SU-DHL-6 (cell line): ENCODE measurements at regions not wholly inside any gene's neighbourhood (a gene's known extent, or its start where the extent isn't known, plus 50 kb on each side); places are given as distances from the start of the nearest gene placed in this dataset.

ENCODE experiments used
- EZH2phosphoT487 ChIP-seq: fragments of 200-600 bp; sonication (generic), shearing (Covaris generic); conservative IDR thresholded peaks from 2 replicates; pipeline ENCODE4 v1.6.1; 2018; ENCODE audit warnings: mild to moderate bottlenecking, antibody characterized with exemption, low read length, moderate library complexity, mixed read lengths
- TF ChIP-seq, protein P1 (sequence below): fragments of 200-600 bp; sonication (generic); IDR thresholded peaks from one replicate; pipeline ENCODE4 v1.5.1; 2017; ENCODE audit warnings: antibody characterized with exemption, mild to moderate bottlenecking, low read length, moderate library complexity; ENCODE audit not compliant: insufficient read depth, poor library complexity, severe bottlenecking

DNA sequence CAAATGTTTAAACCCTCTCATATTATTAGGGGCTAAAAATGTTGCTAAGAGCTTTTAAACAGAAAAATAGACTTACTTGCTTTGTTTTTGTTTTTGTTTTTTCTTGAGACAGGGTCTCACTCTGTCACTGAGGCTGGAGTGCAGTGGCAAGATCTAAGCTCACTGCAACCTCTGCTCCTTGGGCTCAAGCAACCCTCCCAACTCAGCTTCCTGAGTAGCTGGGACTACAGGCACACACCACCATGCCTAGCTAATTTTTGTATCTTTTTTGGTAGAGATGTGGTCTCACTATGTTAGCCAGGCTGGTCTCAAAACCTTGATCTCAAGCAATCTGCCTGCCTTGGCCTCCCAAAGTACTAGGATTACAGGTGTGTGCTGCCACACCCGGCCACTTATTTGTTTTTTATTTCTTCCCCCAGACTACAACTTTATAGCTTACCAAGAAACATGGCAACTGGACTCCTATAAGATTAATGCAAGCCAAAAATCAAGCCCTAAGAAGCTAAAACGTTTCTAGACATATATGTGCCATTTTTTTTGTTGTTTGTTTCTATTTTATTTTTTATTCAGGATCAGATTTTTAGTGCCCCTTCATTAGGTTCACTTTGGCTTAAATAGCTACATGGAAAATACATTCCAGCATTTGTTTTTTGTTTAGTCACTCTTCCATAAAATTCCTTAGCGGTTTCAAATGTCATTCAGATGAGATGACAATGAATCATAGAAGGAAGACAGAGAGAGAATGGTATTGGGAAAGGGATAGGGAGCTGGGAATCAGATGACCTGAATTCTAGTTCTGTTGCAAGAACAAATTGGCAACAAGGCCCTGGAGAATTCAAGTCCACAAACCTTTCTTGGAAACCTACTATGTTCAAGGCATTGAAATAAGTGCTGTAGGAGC, 163.4 kb upstream of the MKLN1 start:
- TF ChIP-seq, protein P1, sequence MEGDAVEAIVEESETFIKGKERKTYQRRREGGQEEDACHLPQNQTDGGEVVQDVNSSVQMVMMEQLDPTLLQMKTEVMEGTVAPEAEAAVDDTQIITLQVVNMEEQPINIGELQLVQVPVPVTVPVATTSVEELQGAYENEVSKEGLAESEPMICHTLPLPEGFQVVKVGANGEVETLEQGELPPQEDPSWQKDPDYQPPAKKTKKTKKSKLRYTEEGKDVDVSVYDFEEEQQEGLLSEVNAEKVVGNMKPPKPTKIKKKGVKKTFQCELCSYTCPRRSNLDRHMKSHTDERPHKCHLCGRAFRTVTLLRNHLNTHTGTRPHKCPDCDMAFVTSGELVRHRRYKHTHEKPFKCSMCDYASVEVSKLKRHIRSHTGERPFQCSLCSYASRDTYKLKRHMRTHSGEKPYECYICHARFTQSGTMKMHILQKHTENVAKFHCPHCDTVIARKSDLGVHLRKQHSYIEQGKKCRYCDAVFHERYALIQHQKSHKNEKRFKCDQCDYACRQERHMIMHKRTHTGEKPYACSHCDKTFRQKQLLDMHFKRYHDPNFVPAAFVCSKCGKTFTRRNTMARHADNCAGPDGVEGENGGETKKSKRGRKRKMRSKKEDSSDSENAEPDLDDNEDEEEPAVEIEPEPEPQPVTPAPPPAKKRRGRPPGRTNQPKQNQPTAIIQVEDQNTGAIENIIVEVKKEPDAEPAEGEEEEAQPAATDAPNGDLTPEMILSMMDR, result no peak
- TF ChIP-seq EZH2phosphoT487, result no peak
